Testis (tissue), 2 donors: ENCODE measurements at regions not wholly inside any gene's neighbourhood (a gene's known extent, or its start where the extent isn't known, plus 50 kb on each side); places are given as distances from the start of the nearest gene placed in this dataset.

ENCODE experiments used
- CTCF ChIP-seq, 3 experiments: fragments of 450-650 bp in 2 of 3; fragments of 200-600 bp in 1 of 3; sonication (generic) in 1 of 3; IDR thresholded peaks; one replicate each; pipeline ENCODE4 v1.5.1; 2016 to 2019; ENCODE audit warnings: antibody characterized with exemption in 3 of 3, mild to moderate bottlenecking in 2 of 3, moderate library complexity in 1 of 3
- POLR2A ChIP-seq: fragments of 450-650 bp; IDR thresholded peaks from one replicate; pipeline ENCODE4 v1.6.1; 2017; ENCODE audit warnings: antibody characterized with exemption, mild to moderate bottlenecking, moderate library complexity

GRCh38 chr5:118768607-118769175 is 219.7 kb downstream of the DTWD2 start:
- TF ChIP-seq CTCF (IDR thresholded peaks at IDR 0.05) (no peak), POLR2A (no peak)
